B cell (primary cell): ENCODE measurements at regions not wholly inside any gene's neighbourhood (a gene's known extent, or its start where the extent isn't known, plus 50 kb on each side); places are given as distances from the start of the nearest gene placed in this dataset.

Experiments used
- ATAC-seq: fragments of 200-7000 bp; cut with Tn5 transposase; one replicate; pipeline ENCODE4 v1.10.0; 2021; ENCODE audit warnings: low read depth, mild to moderate bottlenecking, moderate number of reproducible peaks, moderate library complexity
- CTCF ChIA-PET: fragments of 350-600 bp; sonication (Branson Sonifier 250); formaldehyde crosslinking; loops from one replicate; lab custom pipeline; 2021; ENCODE audit warnings: antibody characterized with exemption, inconsistent platforms; lab: Charles Lee
- POLR2A ChIA-PET: fragments of 350-600 bp; sonication (Branson Sonifier 250); formaldehyde crosslinking; loops from one replicate; lab custom pipeline; 2021; ENCODE audit warnings: antibody characterized with exemption; lab: Charles Lee
- DNase-seq: peaks from one replicate; pipeline ENCODE4 v3.0.0; 2013
- H2AFZ ChIP-seq: 2 replicates; pipeline ENCODE4 v1.6.1; 2012; ENCODE audit warnings: mild to moderate bottlenecking, low read depth, low read length; ENCODE audit not compliant: insufficient read depth, poor library complexity, severe bottlenecking
- H3K27ac ChIP-seq, 2 donors: 1 replicate in 1 of 2; 2 replicates in 1 of 2; pipeline ENCODE4 v1.5.1; 2012 to 2013; ENCODE audit warnings: low read length in 2 of 2, mild to moderate bottlenecking in 2 of 2, moderate library complexity in 1 of 2
- H3K27me3 ChIP-seq, 4 experiments: fragments of 200-600 bp in 1 of 4; sonication (generic) in 1 of 4; replicated peaks in 1 of 4; 1 replicate in 2 of 4; 2 replicates in 2 of 4; pipeline versions ENCODE4 v1.6.1 to v1.7.0; 2013 to 2016; ENCODE audit warnings: low read length in 3 of 4, mild to moderate bottlenecking in 2 of 4, mixed read lengths in 1 of 4, moderate library complexity in 1 of 4; ENCODE audit not compliant: insufficient read depth in 4 of 4, control insufficient read depth in 3 of 4; ENCODE audit errors: control extremely low read depth in 1 of 4
- H3K36me3 ChIP-seq, 2 experiments: replicated peaks in 1 of 2; 1 replicate in 1 of 2; 2 replicates in 1 of 2; pipeline versions ENCODE4 v1.6.1 to v1.7.1; 2013; ENCODE audit warnings: low read length in 1 of 2; ENCODE audit not compliant: insufficient read depth in 2 of 2, control insufficient read depth in 1 of 2; ENCODE audit errors: control extremely low read depth in 1 of 2, extremely low read depth in 1 of 2
- H3K4me1 ChIP-seq, 2 donors: fragments of 200-600 bp in 1 of 2; sonication (generic) in 1 of 2; 1 replicate in 1 of 2; 2 replicates in 1 of 2; pipeline versions ENCODE4 v1.5.1 to v1.6.1; 2013 to 2017; ENCODE audit warnings: low read length in 2 of 2; ENCODE audit not compliant: control insufficient read depth in 2 of 2, insufficient read depth in 2 of 2
- H3K4me2 ChIP-seq: replicated peaks from 2 replicates; pipeline ENCODE3; 2012; ENCODE audit warnings: mild to moderate bottlenecking, low read depth, low read length; ENCODE audit not compliant: poor library complexity, severe bottlenecking
- H3K4me3 ChIP-seq, 5 experiments: fragments of 200-600 bp in 1 of 5; sonication (generic) in 1 of 5; 1 replicate in 3 of 5; 2 replicates in 2 of 5; pipeline versions ENCODE4 v1.5.1 to v1.7.0; 2011 to 2016; ENCODE audit warnings: low read length in 4 of 5, mild to moderate bottlenecking in 4 of 5, low read depth in 2 of 5, control low read depth in 1 of 5, moderate library complexity in 1 of 5; ENCODE audit not compliant: insufficient read depth in 1 of 5; ENCODE audit errors: control extremely low read depth in 1 of 5, extremely low read depth in 1 of 5
- H3K79me2 ChIP-seq: fragments of 200-600 bp; sonication (generic); one replicate; pipeline ENCODE4 v1.6.0; 2016; ENCODE audit warnings: low read length; ENCODE audit not compliant: control insufficient read depth, insufficient read depth
- H3K9ac ChIP-seq: fragments of 200-600 bp; sonication (generic); 2 replicates; pipeline ENCODE4 v1.6.1; 2017; ENCODE audit warnings: mild to moderate bottlenecking, low read length, moderate library complexity
- H3K9me3 ChIP-seq, 3 donors: one replicate each; pipeline versions ENCODE4 v1.6.1 to v1.7.1; 2013; ENCODE audit warnings: low read length in 2 of 3; ENCODE audit not compliant: control insufficient read depth in 2 of 3, insufficient read depth in 1 of 3; ENCODE audit errors: control extremely low read depth in 1 of 3
- H4K20me1 ChIP-seq: 2 replicates; pipeline ENCODE4 v1.6.0; 2012; ENCODE audit warnings: mild to moderate bottlenecking, low read length; ENCODE audit not compliant: insufficient read depth, control insufficient read depth, poor library complexity, severe bottlenecking
- H3K27ac Mint-ChIP-seq: one replicate; pipeline ENCODE4 v1.8.0; 2021; ENCODE audit warnings: mixed read lengths
- H3K27me3 Mint-ChIP-seq: one replicate; pipeline ENCODE4 v1.8.0; 2021; ENCODE audit warnings: mixed read lengths
- H3K4me1 Mint-ChIP-seq: one replicate; pipeline ENCODE4 v1.8.0; 2021; ENCODE audit warnings: mixed read lengths
- H3K4me3 Mint-ChIP-seq: one replicate; pipeline ENCODE4 v1.8.0; 2021; ENCODE audit warnings: mixed read lengths
- H3K9me3 Mint-ChIP-seq: one replicate; pipeline ENCODE4 v1.8.0; 2022; ENCODE audit warnings: mixed read lengths; ENCODE audit not compliant: insufficient read depth
- EZH2 ChIP-seq: IDR thresholded peaks from 2 replicates; pipeline ENCODE4 v1.6.1; 2012; ENCODE audit warnings: borderline replicate concordance, low read depth, mild to moderate bottlenecking, moderate library complexity, low read length; ENCODE audit not compliant: insufficient read depth, poor library complexity, severe bottlenecking
- WGBS: methylation state at CpG from one replicate; pipeline ENCODE4 v1.1.5; 2013; ENCODE audit warnings: missing lambda C conversion rate; ENCODE audit not compliant: insufficient coverage; 5-methylcytosine and 5-hydroxymethylcytosine counted together
- intact Hi-C: fragments of 100-400 bp; cut with micrococcal nuclease; formaldehyde crosslinking; loops from one replicate; pipeline ENCODE4 v1.10.0; 2022
- TF ChIP-seq, protein P1 (sequence below): fragments of 200-600 bp; IDR thresholded peaks from one replicate; pipeline ENCODE4 v1.8.0; 2022; ENCODE audit warnings: antibody characterized with exemption, mild to moderate bottlenecking

DNA sequence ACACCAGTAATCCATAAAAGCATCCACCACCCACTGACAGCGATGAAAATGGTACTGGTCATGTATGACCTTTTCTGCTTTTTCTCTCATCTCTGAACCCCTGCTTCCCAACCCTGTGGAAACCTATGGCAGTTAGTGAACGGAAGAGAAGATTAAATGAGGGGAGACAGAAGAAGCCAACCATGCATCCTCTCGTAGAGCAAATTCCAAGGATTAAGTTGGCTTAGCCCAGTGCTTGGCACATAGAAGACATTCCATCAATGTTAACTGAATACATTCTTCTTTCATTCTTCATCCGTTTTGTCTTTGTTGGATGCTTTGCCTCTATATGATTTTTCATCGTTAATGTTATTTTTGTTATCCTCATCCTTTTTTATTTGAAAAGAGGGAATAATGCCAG lies 339.7 kb upstream of the FLRT2 start:
- Mint-ChIP-seq H3K4me1 (no peaks in the 10 kb centered on the region), H3K27me3 (no peaks in the 10 kb centered on the region), H3K9me3 (peaks cover 5% of the 10 kb centered on the region), H3K4me3 (no peak overlapping the region), H3K27ac (no peak overlapping the region)
- DNase-seq (no peak), ATAC-seq (no peak)
- no CpG with 5 or more reads among the region's 5 CpGs for WGBS
- H3K9me3 ChIP-seq = peaks cover 0 to 3% (median 1%) of the 10 kb centered on the region in 3 donors
- H3K4me1 ChIP-seq = no peaks in the 10 kb centered on the region
- TF ChIP-seq, protein P1, sequence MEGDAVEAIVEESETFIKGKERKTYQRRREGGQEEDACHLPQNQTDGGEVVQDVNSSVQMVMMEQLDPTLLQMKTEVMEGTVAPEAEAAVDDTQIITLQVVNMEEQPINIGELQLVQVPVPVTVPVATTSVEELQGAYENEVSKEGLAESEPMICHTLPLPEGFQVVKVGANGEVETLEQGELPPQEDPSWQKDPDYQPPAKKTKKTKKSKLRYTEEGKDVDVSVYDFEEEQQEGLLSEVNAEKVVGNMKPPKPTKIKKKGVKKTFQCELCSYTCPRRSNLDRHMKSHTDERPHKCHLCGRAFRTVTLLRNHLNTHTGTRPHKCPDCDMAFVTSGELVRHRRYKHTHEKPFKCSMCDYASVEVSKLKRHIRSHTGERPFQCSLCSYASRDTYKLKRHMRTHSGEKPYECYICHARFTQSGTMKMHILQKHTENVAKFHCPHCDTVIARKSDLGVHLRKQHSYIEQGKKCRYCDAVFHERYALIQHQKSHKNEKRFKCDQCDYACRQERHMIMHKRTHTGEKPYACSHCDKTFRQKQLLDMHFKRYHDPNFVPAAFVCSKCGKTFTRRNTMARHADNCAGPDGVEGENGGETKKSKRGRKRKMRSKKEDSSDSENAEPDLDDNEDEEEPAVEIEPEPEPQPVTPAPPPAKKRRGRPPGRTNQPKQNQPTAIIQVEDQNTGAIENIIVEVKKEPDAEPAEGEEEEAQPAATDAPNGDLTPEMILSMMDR = no peak
- no peak for TF ChIP-seq EZH2
- H3K4me2 ChIP-seq = no peak overlapping the region
- POLR2A ChIA-PET = no interaction called here
- intact Hi-C loops = no loop called here
- CTCF ChIA-PET = no interaction called here
- H2AFZ ChIP-seq = no peak overlapping the region
- no peaks in the 10 kb centered on the region for H3K27me3 ChIP-seq
- no peak overlapping the region for H3K4me3 ChIP-seq
- no peaks in the 10 kb centered on the region for H3K79me2 ChIP-seq
- H3K27ac ChIP-seq = no peak overlapping the region
- no peaks in the 10 kb centered on the region for H4K20me1 ChIP-seq
- no peak overlapping the region for H3K9ac ChIP-seq
- H3K36me3 ChIP-seq = no peaks in the 10 kb centered on the region

DNA sequence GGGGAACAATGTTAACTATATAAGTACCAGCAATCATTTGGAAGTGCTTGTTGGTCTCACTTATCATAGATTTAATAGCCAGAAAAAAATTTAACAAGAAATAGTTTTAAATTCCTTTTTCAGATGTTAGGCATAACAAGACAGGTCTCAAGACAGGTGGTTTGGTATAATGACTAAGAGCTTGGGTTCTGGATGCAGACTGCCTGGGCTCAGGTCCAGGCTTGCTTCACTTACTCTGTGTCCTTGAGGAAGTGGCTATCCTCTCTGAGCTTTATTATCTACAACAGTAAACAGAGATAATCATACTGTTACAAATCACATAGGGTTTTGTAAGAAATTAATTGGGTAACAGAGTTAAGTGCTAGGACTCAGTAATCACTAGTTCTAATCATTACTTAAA lies 338.0 kb upstream of the FLRT2 start:
- no peaks in the 10 kb centered on the region for H3K27me3 Mint-ChIP-seq
- Histone ChIP-seq H3K79me2 (no peaks in the 10 kb centered on the region), H3K27me3 (no peaks in the 10 kb centered on the region), H3K4me3 (no peak overlapping the region), H3K27ac (no peak overlapping the region), H2AFZ (no peak overlapping the region), H3K36me3 (no peaks in the 10 kb centered on the region), H3K9ac (no peak overlapping the region), H3K4me2 (no peak overlapping the region), H3K9me3 (peaks cover 0 to 3% (median 1%) of the 10 kb centered on the region in 3 donors), H3K4me1 (no peaks in the 10 kb centered on the region), H4K20me1 (no peaks in the 10 kb centered on the region)
- POLR2A ChIA-PET = no interaction called here
- DNase-seq (no peak), ATAC-seq (no peak)
- intact Hi-C loops = no loop called here
- H3K4me3 Mint-ChIP-seq = no peak overlapping the region
- no peaks in the 10 kb centered on the region for H3K4me1 Mint-ChIP-seq
- CTCF ChIA-PET = no interaction called here
- TF ChIP-seq EZH2 = no peak
- TF ChIP-seq, protein P1 = no peak
- H3K9me3 Mint-ChIP-seq = peaks cover 5% of the 10 kb centered on the region
- H3K27ac Mint-ChIP-seq = no peak overlapping the region
